ENCODE measurements at regions not wholly inside any gene's neighbourhood (a gene's known extent, or its start where the extent isn't known, plus 50 kb on each side); places are given as distances from the start of the nearest gene placed in this dataset.

DNA sequence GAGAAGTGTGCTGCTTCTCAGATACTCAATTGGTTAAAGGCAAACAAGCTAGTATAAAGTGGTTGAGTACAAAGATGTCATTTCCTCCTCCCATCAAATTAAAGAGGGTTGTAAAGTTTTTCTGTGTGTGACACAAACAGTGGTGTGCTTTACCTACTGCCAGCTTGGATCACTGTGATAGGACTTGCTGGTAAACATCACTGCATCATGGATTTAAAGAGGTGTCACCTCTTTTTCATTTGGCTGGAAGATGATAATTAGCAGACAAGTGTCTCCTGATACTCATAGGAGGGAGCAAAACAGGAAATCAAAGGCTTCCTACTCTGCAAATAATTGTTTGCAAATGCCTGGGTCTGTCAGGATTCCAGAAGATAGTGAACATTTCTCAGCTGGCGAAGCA is 200.5 kb downstream of the MDFIC start:
- TF ChIP-seq, protein P1, sequence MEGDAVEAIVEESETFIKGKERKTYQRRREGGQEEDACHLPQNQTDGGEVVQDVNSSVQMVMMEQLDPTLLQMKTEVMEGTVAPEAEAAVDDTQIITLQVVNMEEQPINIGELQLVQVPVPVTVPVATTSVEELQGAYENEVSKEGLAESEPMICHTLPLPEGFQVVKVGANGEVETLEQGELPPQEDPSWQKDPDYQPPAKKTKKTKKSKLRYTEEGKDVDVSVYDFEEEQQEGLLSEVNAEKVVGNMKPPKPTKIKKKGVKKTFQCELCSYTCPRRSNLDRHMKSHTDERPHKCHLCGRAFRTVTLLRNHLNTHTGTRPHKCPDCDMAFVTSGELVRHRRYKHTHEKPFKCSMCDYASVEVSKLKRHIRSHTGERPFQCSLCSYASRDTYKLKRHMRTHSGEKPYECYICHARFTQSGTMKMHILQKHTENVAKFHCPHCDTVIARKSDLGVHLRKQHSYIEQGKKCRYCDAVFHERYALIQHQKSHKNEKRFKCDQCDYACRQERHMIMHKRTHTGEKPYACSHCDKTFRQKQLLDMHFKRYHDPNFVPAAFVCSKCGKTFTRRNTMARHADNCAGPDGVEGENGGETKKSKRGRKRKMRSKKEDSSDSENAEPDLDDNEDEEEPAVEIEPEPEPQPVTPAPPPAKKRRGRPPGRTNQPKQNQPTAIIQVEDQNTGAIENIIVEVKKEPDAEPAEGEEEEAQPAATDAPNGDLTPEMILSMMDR (conservative IDR thresholded peaks at IDR 0.05; ENCODE audit: low read length), result no peak
- no peak for TF ChIP-seq EZH2phosphoT487 (IDR thresholded peaks at IDR 0.05; ENCODE audit: borderline replicate concordance, low read depth, low read length)
